UCSD-AML1 (cell line): ENCODE measurements at regions not wholly inside any gene's neighbourhood (a gene's known extent, or its start where the extent isn't known, plus 50 kb on each side); places are given as distances from the start of the nearest gene placed in this dataset.

Source experiments
- DNase-seq: peaks from one replicate; lab custom pipeline; 2025; ENCODE audit not compliant: unreplicated experiment; lab: John Stamatoyannopoulos, UW

GRCh38 chr12:23431006-23431405 is 518.5 kb downstream of the SOX5 start:
- DNase-seq, result no peak

GRCh38 chr12:23433121-23433520 is 516.3 kb downstream of the SOX5 start:
- DNase-seq, result no peak

- no peak for DNase-seq
These were observed 515.3 kb downstream of the SOX5 start for GRCh38 chr12:23434154-23434553.

GRCh38 chr12:23446746-23447145 is 502.7 kb downstream of the SOX5 start:
- DNase-seq, result no peak

- DNase-seq, result no peak
These were observed 498.7 kb downstream of the SOX5 start for GRCh38 chr12:23450810-23451209.

- DNase-seq, result no peak
These were observed 494.2 kb downstream of the SOX5 start for GRCh38 chr12:23455283-23455682.

- no peak for DNase-seq
These were observed 490.8 kb downstream of the SOX5 start for GRCh38 chr12:23458640-23459039.

- no peak for DNase-seq
These were observed 486.9 kb downstream of the SOX5 start for GRCh38 chr12:23462546-23462945.

- DNase-seq, result no peak
These were observed 486.3 kb downstream of the SOX5 start for GRCh38 chr12:23463172-23463571.

- no peak for DNase-seq
These were observed 485.1 kb downstream of the SOX5 start for GRCh38 chr12:23464241-23464812.

- no peak for DNase-seq
These were observed 477.0 kb downstream of the SOX5 start for GRCh38 chr12:23472329-23472971.

- no peak for DNase-seq
These were observed 476.4 kb downstream of the SOX5 start for GRCh38 chr12:23473071-23473470.

- DNase-seq, result no peak
These were observed 475.0 kb downstream of the SOX5 start for GRCh38 chr12:23474438-23474976.
